T-helper 1 cell treated with Interleukin-12 subunit alpha and Interleukin-12 subunit beta and Interleukin-4 antibody, amounts not matched to agents 30 ng/mL and 1 ng/mL, for 36 hours (primary cell): ENCODE measurements at regions not wholly inside any gene's neighbourhood (a gene's known extent, or its start where the extent isn't known, plus 50 kb on each side); places are given as distances from the start of the nearest gene placed in this dataset.

ENCODE experiments used
- intact Hi-C: fragments of 100-400 bp; cut with micrococcal nuclease; formaldehyde crosslinking; loops from one replicate; pipeline ENCODE4 v1.15.1; 2024

DNA sequence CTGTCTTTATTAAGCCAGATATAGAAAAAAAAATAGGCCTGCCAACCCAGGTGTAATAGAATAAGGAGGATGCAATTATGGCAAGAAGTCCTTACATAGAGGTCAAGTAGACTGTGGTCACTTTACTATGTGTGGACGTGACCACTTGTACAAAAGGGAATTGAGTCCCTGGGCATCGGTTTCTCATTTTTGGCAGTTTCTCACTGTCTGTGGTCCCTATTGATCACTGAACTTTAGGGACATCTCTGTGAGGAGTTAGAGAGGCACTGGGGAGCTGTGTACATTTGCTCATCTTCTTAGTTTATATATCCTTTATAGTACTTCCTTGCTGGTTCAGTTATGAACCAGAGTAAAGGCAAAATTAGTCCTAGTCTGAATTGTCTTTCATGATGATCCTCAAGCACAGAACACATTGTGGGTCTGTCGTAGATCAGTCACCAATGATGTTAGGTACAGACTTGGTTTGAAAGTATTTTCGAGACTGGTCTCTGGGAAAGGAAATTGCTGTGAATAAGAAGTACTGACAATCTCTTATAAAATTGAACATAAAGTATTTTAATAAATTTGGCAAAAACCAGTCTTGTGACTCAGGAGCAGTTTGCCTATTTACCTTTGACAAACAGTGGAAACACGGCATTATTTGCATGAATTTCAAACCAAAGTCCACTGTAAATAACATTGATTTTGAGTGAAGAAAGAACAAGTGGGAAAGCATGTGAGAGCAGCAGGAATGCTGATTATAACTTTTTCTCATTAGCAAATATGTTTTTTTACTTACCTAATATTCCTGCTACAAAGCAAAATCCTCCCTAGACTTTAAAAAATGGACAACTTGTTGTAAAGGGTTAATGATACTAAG is 218.9 kb upstream of the DPH6 start:
- intact Hi-C loops: no loop called here

DNA sequence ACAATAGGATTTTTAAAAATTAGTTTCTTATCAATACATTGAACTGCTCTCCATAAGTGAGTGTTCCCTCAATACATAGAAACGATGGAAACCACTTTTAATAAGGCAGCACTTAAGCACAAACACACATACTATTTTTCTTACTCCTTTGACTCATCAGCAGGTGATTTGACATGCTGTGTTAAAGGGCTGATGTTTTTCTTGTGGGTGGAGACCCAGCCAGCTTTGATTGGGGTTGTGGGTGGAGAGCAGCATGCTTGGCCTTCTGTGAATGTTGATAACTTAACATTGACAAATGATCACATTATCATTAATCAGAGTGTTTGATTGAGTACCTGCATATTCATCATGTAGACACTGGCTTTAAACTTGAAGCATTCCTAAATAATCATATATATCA is 223.0 kb upstream of the DPH6 start:
- intact Hi-C loops: no loop called here

- intact Hi-C loops: no loop called here
These were observed 223.7 kb upstream of the DPH6 start for GRCh38 chr15:35769656-35770055.

- intact Hi-C loops: no loop called here
These were observed 225.9 kb upstream of the DPH6 start for GRCh38 chr15:35771746-35772442.

DNA sequence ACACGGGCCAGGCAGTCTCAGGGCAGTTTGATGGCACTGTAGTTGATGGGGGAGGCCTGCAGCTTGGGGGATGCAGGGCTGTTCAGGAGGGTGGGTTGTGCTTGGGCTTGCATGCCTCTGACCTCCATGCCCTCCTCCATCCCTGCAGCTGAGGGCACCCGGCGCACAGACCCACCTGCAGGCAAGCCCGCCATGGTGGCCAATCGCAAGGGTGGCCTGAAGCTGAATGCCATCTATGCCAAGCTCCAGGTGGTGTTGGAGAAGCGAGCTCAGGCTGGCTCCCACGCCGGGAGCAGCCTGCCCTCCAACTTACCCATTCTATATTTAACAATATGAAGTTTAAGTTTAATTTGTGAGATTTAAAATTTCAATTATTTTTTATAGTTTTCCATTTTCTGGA is 228.7 kb upstream of the DPH6 start:
- intact Hi-C loops: no loop called here

- intact Hi-C loops: no loop called here
These were observed 229.5 kb upstream of the DPH6 start for GRCh38 chr15:35775471-35775870.

- intact Hi-C loops: no loop called here
These were observed 231.1 kb upstream of the DPH6 start for GRCh38 chr15:35777061-35777460.

DNA sequence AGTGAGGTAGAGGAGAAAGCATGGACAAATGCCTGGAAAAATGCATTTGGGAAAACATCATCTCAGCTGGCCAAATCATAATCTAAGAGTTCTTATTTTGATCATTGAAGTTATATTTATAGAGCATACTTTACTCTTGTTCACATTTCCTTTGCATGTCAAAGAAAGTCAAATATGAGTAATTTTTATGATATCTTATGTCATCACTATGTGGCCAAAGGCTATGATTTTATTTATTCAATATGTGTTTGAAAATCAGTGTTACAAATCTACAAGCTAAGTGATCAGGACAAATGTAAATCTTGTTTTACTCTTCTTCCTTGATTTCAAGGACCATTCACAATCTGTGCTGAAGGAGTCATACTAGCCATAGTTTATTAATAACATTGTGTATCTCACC is 237.2 kb upstream of the DPH6 start:
- intact Hi-C loops: no loop called here

DNA sequence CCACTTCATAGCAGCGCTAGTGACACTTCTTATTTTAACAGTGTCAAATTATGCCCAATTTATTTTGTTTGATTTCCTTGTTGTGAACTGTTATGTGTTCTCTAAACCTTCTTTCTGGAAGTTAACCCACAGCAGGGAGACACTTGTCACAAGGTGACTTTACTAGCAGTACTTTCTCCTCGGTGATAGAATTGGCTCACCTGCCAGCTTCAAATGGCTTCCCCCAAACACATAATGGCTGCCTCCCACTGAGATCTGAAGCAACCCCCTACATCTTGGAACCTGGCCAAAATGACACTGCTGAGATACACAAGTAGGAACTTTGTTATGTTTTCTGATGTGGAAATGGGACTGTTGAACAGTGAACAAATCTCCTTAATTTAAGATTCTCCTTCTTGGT is 238.8 kb upstream of the DPH6 start:
- intact Hi-C loops: no loop called here

DNA sequence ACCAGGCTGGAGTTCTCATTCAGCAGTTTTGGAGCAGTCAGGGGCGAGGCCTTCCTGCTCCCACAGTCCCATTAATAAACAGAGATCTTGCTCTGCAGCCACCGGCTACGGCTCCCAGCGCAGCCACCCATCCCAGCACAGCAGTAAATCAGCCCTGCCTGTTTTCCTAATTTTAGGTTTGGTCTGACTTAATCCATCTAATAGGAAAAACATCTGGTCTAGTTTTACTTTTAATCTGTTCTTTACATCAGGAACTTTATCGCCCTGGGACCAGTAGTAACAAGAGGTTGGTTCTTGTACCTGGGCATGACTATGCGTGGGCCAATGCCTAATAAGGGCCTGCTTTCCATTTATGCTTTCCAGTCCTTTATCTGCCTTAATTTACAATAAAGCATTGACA is 264.0 kb upstream of the DPH6 start:
- intact Hi-C loops: no loop called here

DNA sequence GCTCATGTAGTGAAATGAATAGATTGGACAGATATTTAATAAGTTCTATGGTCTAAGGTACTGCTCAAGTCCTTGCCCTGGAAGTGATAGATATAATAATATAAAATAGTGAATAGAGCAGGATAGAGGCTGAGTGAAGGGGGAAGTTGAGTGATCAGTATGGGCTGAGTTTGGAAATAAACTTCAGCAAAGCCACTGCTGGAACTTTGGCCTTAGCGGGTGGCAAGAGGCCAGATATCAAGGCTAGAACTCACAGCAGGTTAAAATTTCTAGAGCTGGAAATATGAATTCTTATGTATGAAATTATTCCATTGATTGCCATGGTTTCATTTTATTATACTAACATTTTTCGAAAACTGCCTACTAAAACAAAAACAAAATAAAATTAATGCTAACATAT is 267.6 kb upstream of the DPH6 start:
- intact Hi-C loops: no loop called here

DNA sequence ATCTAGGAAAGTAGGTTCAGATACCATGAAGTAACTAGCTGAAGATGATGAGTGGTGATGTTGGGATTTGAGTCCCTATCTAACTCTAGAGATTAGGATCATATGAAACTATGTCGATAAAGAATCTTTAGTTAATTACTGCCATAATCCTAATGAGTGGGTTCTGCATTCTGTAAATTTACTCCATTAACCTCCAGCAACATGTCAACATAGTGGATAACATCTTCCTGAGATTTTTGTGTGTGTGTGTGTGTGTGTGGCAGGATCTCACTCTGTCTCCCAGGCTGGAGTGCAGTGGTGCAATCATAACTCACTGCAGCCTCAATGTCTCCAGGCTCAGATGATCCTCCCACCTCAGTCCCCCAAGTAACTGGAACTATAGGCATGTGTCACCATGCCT is 272.9 kb upstream of the DPH6 start:
- intact Hi-C loops: no loop called here

- intact Hi-C loops: no loop called here
These were observed 276.2 kb upstream of the DPH6 start for GRCh38 chr15:35822153-35822552.

- intact Hi-C loops: no loop called here
These were observed 281.2 kb upstream of the DPH6 start for GRCh38 chr15:35827141-35827540.

- intact Hi-C loops: no loop called here
These were observed 281.9 kb upstream of the DPH6 start for GRCh38 chr15:35827911-35828310.

- intact Hi-C loops: no loop called here
These were observed 287.6 kb upstream of the DPH6 start for GRCh38 chr15:35833581-35833980.

GRCh38 chr15:35834216-35834830 is 288.4 kb upstream of the DPH6 start:
- intact Hi-C loops: no loop called here

GRCh38 chr15:35834866-35835265 is 288.9 kb upstream of the DPH6 start:
- intact Hi-C loops: no loop called here

DNA sequence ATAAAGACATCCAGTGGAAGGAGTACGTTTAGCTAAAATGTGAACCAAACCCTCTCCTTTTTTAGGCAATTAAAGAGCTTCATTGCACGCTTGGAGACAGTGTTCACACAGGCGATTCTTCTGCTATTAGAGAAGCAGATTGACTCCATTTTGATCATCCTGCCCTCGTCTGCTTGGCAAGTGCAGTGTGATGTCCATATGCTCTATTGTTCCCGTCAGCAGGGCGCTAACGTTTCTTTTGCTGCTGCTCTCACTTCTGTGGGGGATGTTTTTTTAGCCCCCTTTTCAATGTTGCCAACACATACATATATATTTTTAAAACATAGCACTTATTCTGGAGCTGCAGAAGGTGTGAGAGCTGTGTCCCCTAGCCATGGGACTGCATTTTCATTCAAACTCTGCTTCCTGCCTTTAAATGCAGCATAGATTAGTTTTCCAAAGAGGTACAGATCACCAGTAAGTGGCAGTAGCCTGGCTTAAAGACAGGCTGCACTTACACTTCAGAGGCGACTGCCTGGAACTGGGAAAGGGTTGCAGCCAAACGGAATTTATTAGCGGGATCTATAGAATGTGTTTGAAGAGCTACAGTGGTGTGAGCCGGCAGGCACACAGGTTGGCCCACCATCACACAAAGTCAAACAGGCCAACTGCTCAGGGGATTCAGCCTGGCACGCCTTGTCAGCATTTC is 292.6 kb upstream of the DPH6 start:
- intact Hi-C loops: no loop called here

GRCh38 chr15:35842631-35843030 is 296.7 kb upstream of the DPH6 start:
- intact Hi-C loops: no loop called here

GRCh38 chr15:35843498-35843897 is 297.5 kb upstream of the DPH6 start:
- intact Hi-C loops: no loop called here

- intact Hi-C loops: no loop called here
These were observed 304.3 kb upstream of the DPH6 start for GRCh38 chr15:35850284-35850683.
